Activated naive CD8-positive, alpha-beta T cell treated with anti-CD3 and anti-CD28 coated beads, Interleukin-2, amount 50 U/mL, for 24 hours (primary cell): ENCODE measurements at regions not wholly inside any gene's neighbourhood (a gene's known extent, or its start where the extent isn't known, plus 50 kb on each side); places are given as distances from the start of the nearest gene placed in this dataset.

Source experiments
- ATAC-seq: fragments of 150-1000 bp; cut with Tn5 transposase; one replicate; pipeline ENCODE4 v1.10.0; 2021
- DNase-seq: peaks from one replicate; pipeline ENCODE4 v3.0.0; 2021
- H3K27ac Mint-ChIP-seq: one replicate; pipeline ENCODE4 v1.8.0; 2021; ENCODE audit warnings: mild to moderate bottlenecking, mixed read lengths
- H3K27me3 Mint-ChIP-seq: one replicate; pipeline ENCODE4 v1.8.0; 2021; ENCODE audit warnings: mixed read lengths
- H3K36me3 Mint-ChIP-seq: one replicate; pipeline ENCODE4 v1.8.0; 2021; ENCODE audit warnings: low read depth, mixed read lengths
- H3K4me1 Mint-ChIP-seq: one replicate; pipeline ENCODE4 v1.8.0; 2021; ENCODE audit warnings: mixed read lengths
- H3K4me3 Mint-ChIP-seq: one replicate; pipeline ENCODE4 v1.8.0; 2021; ENCODE audit warnings: mild to moderate bottlenecking, moderate library complexity, mixed read lengths
- H3K9me3 Mint-ChIP-seq: one replicate; pipeline ENCODE4 v1.8.0; 2021; ENCODE audit warnings: mixed read lengths

DNA sequence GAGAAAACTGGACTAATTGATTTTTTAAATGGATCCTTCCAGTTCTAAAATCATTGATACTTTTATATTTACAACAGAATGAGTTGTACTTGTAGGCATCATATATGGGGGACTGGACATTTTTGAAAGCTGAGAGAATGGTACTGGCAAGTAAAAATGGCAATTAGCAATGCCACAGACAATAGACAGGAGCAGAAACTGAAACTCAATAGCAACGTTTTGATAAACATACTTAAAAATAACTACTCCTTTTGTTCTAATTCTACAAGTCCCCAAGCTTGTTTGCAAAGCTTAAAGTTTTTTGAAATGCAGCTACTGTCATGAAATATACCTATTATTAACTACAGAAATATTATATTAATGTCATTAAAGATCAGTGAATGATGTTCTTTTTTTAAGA, 52.8 kb upstream of the FBXL7 start:
- DNase-seq (no peak), ATAC-seq (no peak)
- Mint-ChIP-seq H3K4me1 (no peaks in the 10 kb centered on the region), H3K36me3 (no peaks in the 10 kb centered on the region), H3K27me3 (no peaks in the 10 kb centered on the region), H3K4me3 (no peak overlapping the region), H3K27ac (no peak overlapping the region), H3K9me3 (peaks cover 6% of the 10 kb centered on the region)

DNA sequence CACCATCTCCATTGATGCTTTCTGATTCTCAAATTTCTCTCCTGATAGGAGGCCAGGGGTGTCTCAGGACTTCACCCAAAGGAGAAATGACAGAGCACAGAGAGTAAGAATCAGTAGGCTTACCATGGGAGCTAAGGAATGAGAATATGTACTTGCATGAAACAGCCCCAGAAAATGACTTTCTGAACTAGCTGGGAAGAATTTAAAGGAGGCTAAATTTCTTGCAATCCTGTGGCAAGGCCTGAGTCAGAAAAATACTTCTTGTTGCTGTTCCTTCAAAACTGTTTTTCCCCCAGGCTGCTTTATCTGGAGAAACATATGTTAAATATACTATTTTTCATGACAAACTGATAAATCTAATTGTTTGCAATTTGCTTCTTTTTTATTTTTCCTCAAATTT, 53.4 kb upstream of the FBXL7 start:
- DNase-seq = no peak
- Mint-ChIP-seq H3K9me3 (peaks cover 8% of the 10 kb centered on the region), H3K27ac (no peak overlapping the region), H3K27me3 (no peaks in the 10 kb centered on the region), H3K36me3 (no peaks in the 10 kb centered on the region), H3K4me1 (no peaks in the 10 kb centered on the region), H3K4me3 (no peak overlapping the region)
- ATAC-seq = no peak

DNA sequence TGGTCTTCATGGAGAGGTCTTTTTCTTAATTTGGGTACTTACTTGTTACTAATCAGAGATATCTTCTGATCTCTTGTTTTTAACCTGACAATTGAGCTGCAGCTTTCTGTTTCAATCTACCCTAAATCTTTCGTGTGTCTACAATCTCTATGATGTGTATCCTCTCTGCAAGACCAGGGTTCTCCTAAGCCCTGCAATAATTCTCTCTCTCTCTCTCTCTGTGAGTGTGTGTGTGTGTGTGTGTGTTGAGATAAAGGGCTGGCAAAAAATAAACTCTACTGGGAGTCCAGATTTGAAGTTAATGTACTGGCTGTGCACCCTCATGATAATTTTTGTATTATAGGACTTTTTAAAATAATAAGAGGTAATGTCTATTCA, 57.8 kb upstream of the FBXL7 start:
- no peaks in the 10 kb centered on the region for H3K36me3 Mint-ChIP-seq
- no peak for ATAC-seq
- H3K9me3 Mint-ChIP-seq = peaks cover 17% of the 10 kb centered on the region
- H3K27me3 Mint-ChIP-seq = no peaks in the 10 kb centered on the region
- H3K4me1 Mint-ChIP-seq = no peaks in the 10 kb centered on the region
- no peak overlapping the region for H3K27ac Mint-ChIP-seq
- H3K4me3 Mint-ChIP-seq = no peak overlapping the region
- no peak for DNase-seq

DNA sequence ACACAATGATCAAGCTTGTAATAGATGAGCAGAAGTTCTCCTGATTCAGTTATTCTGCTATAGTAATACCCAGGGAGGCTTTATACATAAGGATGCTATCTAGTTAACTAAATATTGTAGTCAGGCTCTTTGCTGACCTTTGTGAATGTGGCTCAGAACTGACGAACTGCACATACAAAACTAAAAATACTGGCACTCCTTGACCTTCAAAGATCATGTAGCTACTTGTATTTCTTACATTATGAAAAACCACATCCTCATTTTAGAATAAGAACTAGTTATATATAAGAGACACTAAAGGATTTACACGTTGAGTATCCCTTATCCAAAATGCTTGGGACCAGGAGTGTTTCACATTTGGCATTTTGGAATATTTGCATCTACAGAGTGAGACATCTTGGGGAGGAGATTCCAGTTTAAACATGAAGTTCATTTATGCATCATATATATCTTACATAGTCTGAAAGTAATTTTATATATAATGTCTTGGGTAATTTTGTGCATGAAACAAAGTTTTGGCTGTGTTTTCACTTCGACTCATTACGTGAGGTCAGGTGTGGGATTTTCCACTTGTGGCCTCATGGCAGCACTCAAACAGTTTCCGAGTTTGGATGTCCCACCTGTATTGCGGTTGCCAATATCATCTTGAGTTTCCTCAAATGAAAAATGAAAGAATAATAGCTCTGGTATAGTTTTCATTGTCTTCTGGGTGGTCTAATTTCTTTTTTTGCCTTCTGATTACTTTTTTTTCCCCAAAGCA, 58.4 kb upstream of the FBXL7 start:
- DNase-seq (no peak), ATAC-seq (no peak)
- Mint-ChIP-seq H3K27ac (no peak overlapping the region), H3K36me3 (no peaks in the 10 kb centered on the region), H3K9me3 (peaks cover 17% of the 10 kb centered on the region), H3K4me3 (no peak overlapping the region), H3K4me1 (no peaks in the 10 kb centered on the region), H3K27me3 (no peaks in the 10 kb centered on the region)

DNA sequence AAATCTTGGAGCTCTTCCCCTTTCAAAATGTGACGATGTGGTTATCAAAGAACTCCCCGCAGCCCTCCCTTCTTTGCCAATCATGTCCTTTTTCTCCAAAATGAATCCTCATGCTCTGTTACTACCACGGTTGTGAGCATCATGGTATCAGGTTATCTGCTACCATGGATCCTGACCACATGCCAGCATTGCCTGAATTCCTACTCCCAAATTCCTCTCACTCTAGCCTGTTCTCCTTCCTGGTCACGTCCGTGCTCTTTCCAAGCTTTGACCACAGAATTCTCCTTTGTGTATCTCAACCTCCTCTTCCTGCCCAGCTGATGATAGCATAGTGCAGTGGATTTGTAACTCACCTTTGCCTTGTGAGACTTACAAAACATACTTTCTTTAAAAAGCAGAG, 59.5 kb upstream of the FBXL7 start:
- Mint-ChIP-seq H3K4me3 (no peak overlapping the region), H3K36me3 (no peaks in the 10 kb centered on the region), H3K4me1 (no peaks in the 10 kb centered on the region), H3K27me3 (no peaks in the 10 kb centered on the region), H3K27ac (no peak overlapping the region), H3K9me3 (peaks cover 17% of the 10 kb centered on the region)
- DNase-seq (no peak), ATAC-seq (no peak)

DNA sequence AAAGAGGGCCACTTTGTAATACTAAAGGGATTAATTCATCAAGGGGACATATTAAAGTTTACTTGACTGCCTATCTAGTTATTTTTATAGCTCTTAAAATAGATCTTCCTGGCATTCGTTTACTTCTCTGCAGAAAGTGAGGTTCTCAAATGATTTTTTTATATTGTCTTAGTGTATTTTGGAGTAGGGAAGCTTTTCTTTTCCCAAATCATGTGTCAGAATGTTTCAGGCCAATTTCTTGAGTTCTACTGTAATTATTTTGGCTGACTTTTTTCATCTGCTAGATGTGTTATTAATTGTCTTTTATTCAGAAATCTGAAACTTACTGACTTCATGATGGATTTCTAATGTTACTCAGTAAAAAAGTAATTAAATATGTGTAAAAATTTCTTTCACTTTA, 60.2 kb upstream of the FBXL7 start:
- Mint-ChIP-seq H3K27me3 (no peaks in the 10 kb centered on the region), H3K27ac (no peak overlapping the region), H3K4me1 (no peaks in the 10 kb centered on the region), H3K36me3 (no peaks in the 10 kb centered on the region), H3K9me3 (peaks cover 17% of the 10 kb centered on the region), H3K4me3 (no peak overlapping the region)
- ATAC-seq (no peak), DNase-seq (no peak)

DNA sequence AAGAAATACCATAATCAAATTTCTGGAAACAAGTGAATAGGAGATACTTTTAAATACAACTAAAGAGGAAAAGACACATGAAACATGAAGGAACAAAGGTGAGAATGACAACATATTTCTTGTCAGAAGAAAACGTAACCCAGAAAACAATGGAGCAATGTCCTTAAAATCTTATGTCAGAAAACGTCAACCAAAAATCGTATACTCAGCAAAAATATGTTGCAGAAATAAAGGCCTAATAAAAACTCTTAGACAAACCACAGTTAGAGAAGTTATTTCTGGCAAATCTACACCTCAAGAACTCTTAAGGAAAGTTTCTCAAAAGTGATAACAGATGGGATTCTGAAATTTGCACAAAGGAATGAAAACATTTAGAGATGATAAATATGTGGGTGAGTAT, 66.3 kb upstream of the FBXL7 start:
- DNase-seq = no peak
- Mint-ChIP-seq H3K9me3 (peaks cover 16% of the 10 kb centered on the region), H3K27ac (no peak overlapping the region), H3K4me1 (no peaks in the 10 kb centered on the region), H3K36me3 (no peaks in the 10 kb centered on the region), H3K27me3 (no peaks in the 10 kb centered on the region), H3K4me3 (no peak overlapping the region)
- no peak for ATAC-seq

DNA sequence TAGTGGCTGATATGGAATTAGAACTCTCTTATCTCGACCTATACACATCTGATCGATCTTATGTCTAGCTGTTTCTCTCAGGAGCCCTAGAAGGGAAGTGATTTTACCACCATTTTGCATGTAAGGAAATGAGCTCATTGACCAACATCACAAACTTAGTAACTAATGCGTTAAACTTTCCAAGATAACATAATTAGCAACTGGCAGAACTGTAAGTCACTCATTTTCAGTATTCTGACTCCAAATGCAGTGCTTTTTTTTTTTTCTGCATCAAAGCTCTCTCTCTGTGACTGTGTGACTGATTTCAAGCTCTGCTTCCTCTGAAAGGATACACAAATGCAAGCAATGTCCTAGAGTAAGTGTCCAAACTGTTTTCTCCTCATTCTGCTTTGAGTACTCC, 68.1 kb upstream of the FBXL7 start:
- no peak overlapping the region for H3K4me3 Mint-ChIP-seq
- H3K4me1 Mint-ChIP-seq = no peaks in the 10 kb centered on the region
- no peak for ATAC-seq
- no peaks in the 10 kb centered on the region for H3K36me3 Mint-ChIP-seq
- peaks cover 9% of the 10 kb centered on the region for H3K9me3 Mint-ChIP-seq
- no peak for DNase-seq
- no peaks in the 10 kb centered on the region for H3K27me3 Mint-ChIP-seq
- no peak overlapping the region for H3K27ac Mint-ChIP-seq

DNA sequence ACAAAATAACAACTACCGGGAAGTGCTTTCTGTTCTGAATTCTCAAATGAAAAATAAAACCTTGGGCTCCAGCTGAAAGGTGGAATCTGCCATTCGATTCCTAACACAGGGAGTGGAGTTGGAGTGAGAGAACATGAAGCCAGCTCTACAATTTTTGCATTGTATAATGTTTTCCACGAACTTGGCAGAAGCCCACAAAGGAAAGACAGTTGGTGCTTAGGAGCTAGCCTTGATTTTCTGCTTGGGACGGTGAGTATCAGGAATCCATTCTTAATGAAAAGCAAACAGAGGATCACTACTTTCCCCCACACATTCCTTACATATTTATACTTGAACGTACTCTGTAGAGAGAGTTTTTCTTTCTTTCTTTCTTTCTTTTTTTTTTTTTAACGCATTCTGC, 74.2 kb upstream of the FBXL7 start:
- no peak overlapping the region for H3K27ac Mint-ChIP-seq
- H3K27me3 Mint-ChIP-seq = no peaks in the 10 kb centered on the region
- ATAC-seq (no peak), DNase-seq (no peak)
- H3K9me3 Mint-ChIP-seq = peaks cover 13% of the 10 kb centered on the region
- H3K4me1 Mint-ChIP-seq = no peaks in the 10 kb centered on the region
- no peak overlapping the region for H3K4me3 Mint-ChIP-seq
- H3K36me3 Mint-ChIP-seq = no peaks in the 10 kb centered on the region

DNA sequence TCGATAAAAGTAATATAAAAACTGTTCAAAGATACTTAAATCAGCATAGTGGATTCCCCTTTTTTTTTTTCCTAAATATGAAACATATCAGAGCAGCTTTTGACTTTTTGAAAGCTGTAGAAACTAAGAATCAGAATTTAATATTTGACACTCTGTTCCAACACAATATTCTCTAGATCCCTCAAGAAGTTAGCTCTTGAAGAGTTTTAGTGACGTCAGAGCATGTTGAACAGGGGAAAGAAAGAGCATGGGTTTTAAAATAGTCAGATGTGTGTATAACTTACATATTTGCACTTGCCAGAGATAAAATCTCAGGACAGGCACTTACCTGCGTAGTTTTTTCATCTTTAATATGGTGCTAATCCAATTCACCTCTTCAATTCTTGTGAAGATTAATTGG, 75.2 kb upstream of the FBXL7 start:
- Mint-ChIP-seq H3K27me3 (no peaks in the 10 kb centered on the region), H3K4me3 (no peak overlapping the region), H3K4me1 (no peaks in the 10 kb centered on the region), H3K9me3 (peaks cover 13% of the 10 kb centered on the region), H3K36me3 (no peaks in the 10 kb centered on the region), H3K27ac (no peak overlapping the region)
- no peak for DNase-seq
- ATAC-seq = no peak

DNA sequence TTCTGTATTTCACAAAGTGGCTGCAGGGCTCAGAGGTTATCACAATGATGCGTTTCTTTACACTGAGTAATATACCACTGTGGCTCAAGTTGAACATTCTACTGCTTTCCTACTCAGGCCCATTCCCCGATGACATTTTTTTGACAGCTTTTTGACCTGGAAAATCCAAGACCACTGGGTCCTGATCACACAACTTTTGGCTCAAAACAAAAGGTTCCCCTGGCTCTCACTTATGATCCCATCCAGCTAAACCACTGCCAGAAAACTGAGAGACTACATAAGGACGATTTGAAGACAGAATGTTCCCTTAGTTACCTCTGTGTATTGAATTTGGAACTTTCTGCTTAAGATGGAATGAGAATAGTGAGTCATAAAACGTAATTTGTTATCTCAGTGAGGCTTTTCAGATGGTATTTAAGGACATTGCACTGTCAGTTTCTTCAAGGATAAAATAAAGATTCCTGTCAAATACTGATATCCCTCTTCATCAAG, 78.0 kb upstream of the FBXL7 start:
- no peak for DNase-seq
- Mint-ChIP-seq H3K36me3 (no peaks in the 10 kb centered on the region), H3K9me3 (peaks cover 14% of the 10 kb centered on the region), H3K27ac (no peak overlapping the region), H3K4me1 (no peaks in the 10 kb centered on the region), H3K27me3 (no peaks in the 10 kb centered on the region), H3K4me3 (no peak overlapping the region)
- ATAC-seq = no peak

DNA sequence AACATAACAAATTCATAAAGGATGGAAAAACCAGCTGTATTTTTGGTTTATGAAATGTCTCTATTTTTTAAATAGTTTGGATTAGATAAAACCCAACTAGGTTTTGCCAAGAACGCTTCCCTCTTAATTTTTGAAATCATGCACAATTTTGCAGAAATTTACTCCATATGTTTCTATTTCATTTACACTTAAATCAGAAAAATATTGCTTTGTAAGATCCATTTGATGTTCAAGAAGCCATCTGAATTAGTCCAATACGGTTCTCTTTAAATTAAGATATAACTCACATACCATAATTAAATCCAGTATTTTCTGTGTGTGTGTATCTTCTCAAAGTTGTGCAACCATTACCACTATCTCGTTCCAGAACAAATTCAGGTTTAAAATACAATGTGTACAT, 78.6 kb upstream of the FBXL7 start:
- Mint-ChIP-seq H3K36me3 (no peaks in the 10 kb centered on the region), H3K27ac (no peak overlapping the region), H3K4me1 (no peaks in the 10 kb centered on the region), H3K27me3 (no peaks in the 10 kb centered on the region), H3K4me3 (no peak overlapping the region), H3K9me3 (peaks cover 14% of the 10 kb centered on the region)
- no peak for ATAC-seq
- DNase-seq = no peak

DNA sequence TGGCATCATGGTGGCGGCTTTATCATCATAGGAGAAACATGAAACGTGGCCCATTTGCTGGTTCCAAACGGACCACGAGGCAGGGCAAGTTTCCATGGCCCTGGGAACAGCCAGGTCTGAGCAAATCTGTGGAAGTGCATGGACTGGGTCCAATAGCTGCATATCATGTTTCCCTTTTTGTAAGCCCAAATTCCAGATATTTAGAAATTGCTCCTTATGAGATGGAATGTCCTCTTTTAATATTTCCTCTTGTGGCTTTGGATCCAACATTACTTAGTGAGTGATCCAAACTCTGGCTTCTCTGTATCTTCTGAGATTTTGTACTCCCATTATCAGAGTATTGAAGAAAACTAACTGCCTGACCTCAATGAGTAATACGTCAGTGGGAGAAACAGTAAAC, 79.8 kb upstream of the FBXL7 start:
- peaks cover 15% of the 10 kb centered on the region for H3K9me3 Mint-ChIP-seq
- no peaks in the 10 kb centered on the region for H3K36me3 Mint-ChIP-seq
- no peak overlapping the region for H3K4me3 Mint-ChIP-seq
- no peaks in the 10 kb centered on the region for H3K4me1 Mint-ChIP-seq
- DNase-seq = no peak
- H3K27me3 Mint-ChIP-seq = no peaks in the 10 kb centered on the region
- ATAC-seq = no peak
- no peak overlapping the region for H3K27ac Mint-ChIP-seq

DNA sequence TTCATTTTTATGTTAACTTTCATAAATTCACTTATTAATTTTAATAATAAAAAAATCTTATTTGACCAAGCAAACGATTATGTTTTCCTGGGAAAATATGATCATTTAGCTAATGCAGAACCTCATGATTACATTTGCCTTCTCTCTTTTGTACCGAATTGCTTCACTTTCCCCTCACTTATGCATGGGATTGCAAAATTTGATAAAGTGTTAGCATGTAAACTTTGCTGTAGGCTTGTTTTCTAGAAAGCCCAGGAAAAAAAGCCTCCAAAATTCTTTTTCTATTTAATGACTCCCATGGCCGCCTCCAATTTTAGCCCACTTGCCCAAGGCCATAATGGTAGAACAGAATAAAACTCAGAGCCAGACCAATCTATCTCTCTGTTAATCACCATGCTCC, 82.8 kb upstream of the FBXL7 start:
- Mint-ChIP-seq H3K4me3 (no peak overlapping the region), H3K9me3 (peaks cover 24% of the 10 kb centered on the region), H3K27ac (no peak overlapping the region), H3K27me3 (no peaks in the 10 kb centered on the region), H3K4me1 (no peaks in the 10 kb centered on the region), H3K36me3 (no peaks in the 10 kb centered on the region)
- DNase-seq (no peak), ATAC-seq (no peak)

DNA sequence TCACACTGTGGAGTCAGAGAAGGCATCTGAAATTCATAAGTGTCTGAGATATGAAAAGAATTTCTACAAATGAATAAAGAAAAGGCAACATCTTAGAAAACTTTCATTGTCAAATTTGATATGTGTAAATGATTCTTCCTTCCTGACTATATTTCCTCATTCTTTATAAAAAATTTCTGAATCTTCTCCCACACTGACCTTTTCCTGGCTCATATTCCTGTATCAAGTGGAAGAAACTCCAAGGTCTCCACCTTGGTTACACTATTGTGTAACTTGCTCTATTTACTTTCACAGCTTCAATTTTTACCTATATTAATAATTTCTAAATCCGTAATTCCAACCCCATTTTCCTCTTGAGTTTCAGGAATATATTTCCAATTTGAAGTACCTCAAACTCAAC, 93.5 kb upstream of the FBXL7 start:
- H3K36me3 Mint-ChIP-seq = no peaks in the 10 kb centered on the region
- no peak overlapping the region for H3K27ac Mint-ChIP-seq
- ATAC-seq = no peak
- peaks cover 8% of the 10 kb centered on the region for H3K9me3 Mint-ChIP-seq
- H3K27me3 Mint-ChIP-seq = no peaks in the 10 kb centered on the region
- no peak for DNase-seq
- H3K4me3 Mint-ChIP-seq = no peak overlapping the region
- no peaks in the 10 kb centered on the region for H3K4me1 Mint-ChIP-seq

DNA sequence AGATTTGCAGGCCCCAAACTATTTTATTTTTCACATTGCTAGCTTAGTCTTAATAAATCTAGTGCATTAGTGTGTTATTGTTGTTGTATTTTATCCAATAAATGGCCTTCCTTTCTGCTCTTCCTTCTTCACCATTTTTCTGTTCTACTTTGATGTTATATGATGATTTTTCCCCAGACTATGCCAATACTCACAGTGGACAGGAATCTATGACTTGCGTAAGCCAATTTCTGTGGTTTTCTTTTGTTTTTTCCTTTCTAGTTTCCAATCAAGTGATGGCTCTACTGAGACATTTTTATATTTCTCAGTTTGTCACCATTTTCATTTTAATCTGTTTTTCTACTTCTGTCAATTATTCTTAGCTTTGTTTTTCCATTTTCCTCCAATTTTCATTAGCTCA, 106.8 kb upstream of the FBXL7 start:
- DNase-seq (no peak), ATAC-seq (no peak)
- Mint-ChIP-seq H3K4me1 (no peaks in the 10 kb centered on the region), H3K4me3 (no peak overlapping the region), H3K27me3 (no peaks in the 10 kb centered on the region), H3K27ac (no peak overlapping the region), H3K36me3 (no peaks in the 10 kb centered on the region), H3K9me3 (peaks cover 7% of the 10 kb centered on the region)
